Fibroblast of upper back skin (primary cell): ENCODE measurements at regions not wholly inside any gene's neighbourhood (a gene's known extent, or its start where the extent isn't known, plus 50 kb on each side); places are given as distances from the start of the nearest gene placed in this dataset.

Experiments
- DNase-seq: peaks from one replicate; pipeline ENCODE4 v3.0.0-alpha.2; 2013

DNA sequence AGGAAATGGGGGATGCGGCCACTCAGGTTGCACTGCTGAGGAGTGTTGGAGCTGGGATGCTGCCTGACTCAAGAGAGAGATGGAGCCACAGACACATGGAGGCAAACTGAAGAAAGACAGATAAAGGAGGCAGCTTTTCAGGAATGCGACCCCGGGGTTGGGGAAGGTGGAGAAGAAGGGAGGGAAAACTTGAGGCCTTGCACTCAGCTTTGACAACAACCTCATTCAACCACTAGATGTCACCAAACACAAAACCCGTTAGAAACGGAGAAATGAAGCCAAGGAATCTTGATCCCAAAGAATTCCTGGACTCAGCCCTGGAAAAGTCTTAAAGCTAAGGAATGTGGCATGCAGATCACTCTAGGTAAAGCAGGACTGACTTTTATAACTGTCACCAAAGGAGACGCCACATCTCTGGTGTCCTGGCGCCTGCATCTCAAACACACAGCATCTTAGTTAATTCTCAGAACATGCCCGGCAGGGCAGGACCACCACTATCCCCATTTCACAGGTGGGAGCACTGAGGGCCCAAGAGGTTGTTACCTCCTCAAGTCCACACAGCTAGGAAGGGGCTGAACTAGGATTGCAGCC is 59.6 kb upstream of the LMCD1 start:
- DNase-seq, result peak; percentile 89

DNA sequence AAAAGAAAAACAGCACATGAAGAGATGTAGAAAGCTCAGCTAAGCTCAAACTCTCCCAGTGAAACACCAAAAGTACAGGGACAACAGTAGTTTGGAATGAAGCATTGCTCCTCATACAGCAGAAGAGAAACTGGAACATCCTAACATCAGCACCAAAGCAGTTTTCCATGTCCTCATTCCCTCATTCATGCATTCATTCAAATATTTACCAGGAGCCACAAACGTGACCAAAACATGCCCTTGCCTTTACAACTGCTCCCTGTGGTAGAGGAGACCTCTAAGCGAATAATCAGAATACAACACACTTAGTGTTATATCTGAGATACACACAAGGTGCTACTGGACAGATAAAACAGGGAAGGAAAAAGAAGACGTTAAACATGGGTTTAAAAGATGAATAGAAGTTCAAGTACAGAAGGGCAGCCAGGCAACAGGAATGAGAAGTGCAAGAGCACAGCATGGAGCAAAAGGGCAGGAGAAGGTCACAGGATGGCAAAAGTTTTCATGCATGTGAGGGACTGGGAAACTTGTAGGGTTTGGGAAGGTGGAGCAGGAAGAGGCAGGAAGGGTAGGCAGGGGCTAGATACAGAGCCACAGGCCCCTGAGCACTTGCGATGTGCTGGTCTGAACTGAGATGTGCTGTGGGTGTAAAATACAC is 58.5 kb upstream of the LMCD1 start:
- no peak for DNase-seq

DNA sequence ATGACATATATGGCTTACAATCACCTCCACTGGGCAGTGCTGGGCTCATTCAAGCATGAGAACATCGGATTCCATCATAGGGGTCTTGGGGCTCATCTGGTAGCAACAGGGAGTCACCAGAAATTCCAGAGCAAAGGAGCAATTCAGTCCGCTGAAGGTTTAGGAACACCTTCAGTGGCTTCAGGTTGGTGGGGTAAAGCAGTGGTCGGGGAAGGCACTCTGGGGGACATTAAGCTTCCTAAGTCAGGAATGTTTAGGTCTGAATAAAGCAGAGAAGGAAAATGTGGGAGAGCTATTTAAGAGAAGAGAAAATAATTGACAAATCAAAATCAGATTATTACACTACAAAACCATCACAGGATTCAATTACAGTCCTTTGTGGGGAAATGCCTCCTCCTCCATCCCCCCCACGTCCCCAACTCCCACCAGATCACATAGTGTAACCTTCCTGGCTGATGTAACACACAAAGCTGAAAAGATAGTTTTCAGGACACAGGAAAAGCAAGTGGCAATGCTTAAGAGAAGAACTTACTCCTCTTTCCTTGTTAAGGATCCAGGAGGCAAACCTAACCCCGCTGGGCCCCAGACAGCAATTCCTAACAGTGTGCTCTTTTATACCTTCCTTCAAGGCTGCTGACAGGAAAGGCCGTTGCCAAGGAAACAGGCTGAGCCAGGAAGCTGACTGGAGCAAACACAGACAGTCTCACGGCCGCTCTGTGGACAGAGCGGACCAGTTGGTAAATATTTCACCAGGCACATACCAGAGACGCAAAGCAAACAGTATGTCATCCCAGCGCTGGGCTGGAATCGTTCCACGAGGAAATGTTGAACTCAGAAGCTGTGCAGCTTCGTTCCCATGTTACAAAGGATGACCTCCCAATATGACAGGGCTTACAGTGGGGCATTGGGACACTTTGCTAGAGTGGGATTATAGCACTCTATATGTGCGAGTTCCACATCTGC is 57.5 kb upstream of the LMCD1 start:
- DNase-seq, result peak; percentile 99

DNA sequence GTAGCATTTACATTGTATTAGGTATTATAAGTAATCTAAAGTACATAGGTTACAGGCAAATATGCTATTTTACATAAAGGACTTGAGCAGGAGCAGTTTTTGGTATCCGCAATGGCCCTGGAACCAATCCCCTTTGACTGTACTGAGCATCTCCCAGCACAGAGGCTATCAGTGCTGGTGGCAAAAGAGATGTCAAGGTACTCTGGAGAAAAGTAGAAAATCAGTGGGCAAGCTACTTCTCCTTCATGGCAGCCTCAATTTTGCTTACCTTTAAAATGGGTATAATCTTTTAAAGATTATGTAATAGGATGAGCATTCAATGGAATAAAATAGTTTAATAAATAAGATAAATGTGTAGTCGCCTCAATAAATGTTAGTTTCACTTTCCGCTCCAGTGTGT is 56.7 kb upstream of the LMCD1 start:
- DNase-seq, result no peak

DNA sequence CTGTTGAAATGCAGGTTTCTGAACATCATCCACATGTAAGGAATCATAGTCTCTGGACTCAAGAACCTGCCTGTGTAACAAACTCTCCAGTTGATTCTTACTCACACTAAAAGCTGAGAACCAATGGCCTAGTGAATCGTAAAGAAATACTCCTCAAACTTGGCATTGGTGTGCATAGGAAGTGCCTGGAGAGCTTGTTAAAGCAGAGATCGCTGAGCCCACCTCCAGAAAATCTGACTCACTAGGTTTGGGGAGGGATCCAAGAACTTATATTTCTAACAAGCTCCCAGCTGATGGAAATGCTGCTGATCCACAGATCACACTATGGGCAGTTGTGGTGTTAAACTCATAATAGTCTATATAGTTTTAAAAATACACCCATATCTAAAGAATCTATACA is 55.8 kb upstream of the LMCD1 start:
- DNase-seq, result peak; percentile 96

DNA sequence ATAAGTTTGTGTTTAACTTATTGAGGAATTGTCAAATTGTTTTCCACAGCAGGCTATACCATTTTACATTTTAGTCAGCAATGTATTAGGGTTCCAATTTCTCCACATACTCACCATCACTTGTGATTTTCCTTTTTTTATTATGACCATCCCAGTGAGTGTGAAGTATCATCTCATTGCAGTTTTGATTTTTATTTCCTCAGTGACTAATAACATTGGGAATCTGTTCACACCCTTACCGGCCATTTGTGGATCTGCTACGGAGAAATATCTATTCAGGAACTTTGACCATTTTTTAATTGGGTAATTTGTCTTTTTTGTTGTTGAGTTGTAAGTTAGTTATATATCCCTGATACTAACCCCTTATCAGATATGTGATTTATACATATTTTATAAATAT is 54.8 kb upstream of the LMCD1 start:
- DNase-seq, result no peak

GRCh38 chr3:8450618-8451017 is 51.0 kb upstream of the LMCD1 start:
- DNase-seq, result peak; percentile 38

DNA sequence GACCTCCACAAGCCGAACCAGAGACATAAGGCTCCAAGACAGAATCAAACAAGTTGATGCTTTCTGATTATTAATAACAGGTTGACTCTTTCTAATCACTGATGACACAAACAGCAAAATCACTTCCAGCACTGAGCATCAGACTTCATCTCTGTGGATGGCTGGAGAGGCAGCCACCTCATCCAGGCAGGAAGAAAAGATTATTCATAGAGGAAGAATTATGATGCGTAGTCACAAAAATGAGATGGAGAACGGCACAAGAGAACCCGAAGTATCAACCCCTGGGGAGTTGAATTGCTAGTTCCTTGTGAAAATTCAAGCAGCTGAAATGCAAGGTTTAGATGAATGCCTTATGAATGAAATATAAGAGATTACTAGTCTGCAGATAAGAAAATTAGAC is 49.9 kb upstream of the LMCD1 start:
- peak; percentile 87 for DNase-seq
